HL-60 (cell line): ENCODE measurements at regions not wholly inside any gene's neighbourhood (a gene's known extent, or its start where the extent isn't known, plus 50 kb on each side); places are given as distances from the start of the nearest gene placed in this dataset.

ENCODE experiments used
- DNase-seq, 2 experiments: peaks; one replicate each; pipeline ENCODE4 v3.0.0-alpha.2; 2010 to 2020; ENCODE audit warnings: low read depth in 1 of 2, low spot score in 1 of 2
- H3K27ac ChIP-seq: fragments of 250-450 bp; sonication (Bioruptor Pico); replicated peaks from 2 replicates; pipeline ENCODE4 v1.5.1; 2020; ENCODE audit warnings: mild to moderate bottlenecking, moderate library complexity
- H3K27me3 ChIP-seq: fragments of 250-450 bp; sonication (Bioruptor Pico); 2 replicates; pipeline ENCODE4 v1.5.1; 2021; ENCODE audit warnings: mild to moderate bottlenecking, moderate library complexity; ENCODE audit not compliant: insufficient read depth, poor library complexity, severe bottlenecking
- H3K4me3 ChIP-seq: replicated peaks from 2 replicates; pipeline ENCODE4 v1.5.1; 2011; ENCODE audit warnings: mild to moderate bottlenecking, control low read depth, low read length; ENCODE audit not compliant: insufficient read depth
- GABPA ChIP-seq: IDR thresholded peaks from 2 replicates; pipeline ENCODE4 v1.6.1; 2012; ENCODE audit warnings: low read depth
- POLR2AphosphoS5 ChIP-seq: IDR thresholded peaks from 2 replicates; pipeline ENCODE4 v1.6.1; 2012; ENCODE audit warnings: low read depth
- SPI1 ChIP-seq: IDR thresholded peaks from 2 replicates; pipeline ENCODE4 v1.6.1; 2012; ENCODE audit warnings: low read depth, mild to moderate bottlenecking, borderline replicate concordance
- TF ChIP-seq, protein P1 (sequence below): IDR thresholded peaks from one replicate; pipeline ENCODE4 v1.5.1; 2011; ENCODE audit warnings: low read length, control low read depth, inconsistent platforms; ENCODE audit not compliant: insufficient read depth
- TF ChIP-seq, protein P2 (sequence below): IDR thresholded peaks from 2 replicates; pipeline ENCODE4 v1.6.1; 2012; ENCODE audit warnings: low read depth; ENCODE audit not compliant: insufficient replicate concordance

DNA sequence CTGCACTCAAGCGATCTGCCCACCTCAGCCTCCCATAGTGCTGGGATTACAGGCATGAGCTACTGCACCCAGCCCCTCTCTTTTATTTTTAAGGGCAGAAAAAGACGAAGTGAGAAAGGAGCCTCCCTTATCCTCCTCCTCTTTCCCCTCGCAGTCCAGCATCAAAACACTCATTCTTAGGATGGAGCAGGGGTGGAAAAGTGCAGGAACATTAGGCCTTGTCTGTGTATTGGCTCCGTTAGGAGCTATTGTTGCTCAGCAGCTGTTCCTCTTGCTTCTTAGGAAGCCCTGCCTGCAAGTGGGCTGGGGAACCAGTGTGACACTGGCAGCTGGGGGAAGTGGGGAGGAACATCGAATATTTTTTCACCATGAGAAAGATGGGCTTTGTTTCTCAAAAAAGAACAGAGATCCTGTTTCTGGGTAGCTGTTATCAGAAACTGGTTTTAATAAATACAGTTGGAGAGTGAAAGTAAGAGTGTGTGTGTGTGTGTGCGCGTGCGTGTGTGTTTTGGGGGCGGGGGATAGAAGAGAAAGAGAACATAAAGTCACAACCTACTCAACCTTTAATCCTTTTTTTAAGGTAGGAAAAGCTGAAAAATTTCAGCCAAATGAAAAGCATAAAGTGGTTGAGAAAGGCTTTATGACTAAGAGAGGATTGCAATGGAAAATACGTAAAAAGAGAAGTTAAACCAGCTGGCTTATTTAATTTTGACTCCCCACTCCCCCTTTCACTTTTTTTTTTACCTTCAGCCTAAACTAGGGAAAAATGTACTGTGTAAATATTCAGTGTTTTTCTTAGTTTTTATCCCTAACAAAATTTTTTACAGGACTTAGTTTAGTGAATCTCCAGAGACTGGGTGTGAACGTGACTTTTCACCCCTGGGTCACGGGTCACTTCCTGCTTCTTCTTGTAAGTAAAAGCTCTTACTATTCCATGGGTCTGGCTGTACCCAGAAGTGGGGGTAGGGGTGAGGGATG, 197.2 kb upstream of the PLEKHG7 start:
- Histone ChIP-seq H3K27me3 (no peaks in the 10 kb centered on the region), H3K27ac (peak overlapping the region; percentile 78), H3K4me3 (peak overlapping the region; percentile 12)
- DNase-seq = peak; percentile 35 to 62
- TF ChIP-seq, protein P1, sequence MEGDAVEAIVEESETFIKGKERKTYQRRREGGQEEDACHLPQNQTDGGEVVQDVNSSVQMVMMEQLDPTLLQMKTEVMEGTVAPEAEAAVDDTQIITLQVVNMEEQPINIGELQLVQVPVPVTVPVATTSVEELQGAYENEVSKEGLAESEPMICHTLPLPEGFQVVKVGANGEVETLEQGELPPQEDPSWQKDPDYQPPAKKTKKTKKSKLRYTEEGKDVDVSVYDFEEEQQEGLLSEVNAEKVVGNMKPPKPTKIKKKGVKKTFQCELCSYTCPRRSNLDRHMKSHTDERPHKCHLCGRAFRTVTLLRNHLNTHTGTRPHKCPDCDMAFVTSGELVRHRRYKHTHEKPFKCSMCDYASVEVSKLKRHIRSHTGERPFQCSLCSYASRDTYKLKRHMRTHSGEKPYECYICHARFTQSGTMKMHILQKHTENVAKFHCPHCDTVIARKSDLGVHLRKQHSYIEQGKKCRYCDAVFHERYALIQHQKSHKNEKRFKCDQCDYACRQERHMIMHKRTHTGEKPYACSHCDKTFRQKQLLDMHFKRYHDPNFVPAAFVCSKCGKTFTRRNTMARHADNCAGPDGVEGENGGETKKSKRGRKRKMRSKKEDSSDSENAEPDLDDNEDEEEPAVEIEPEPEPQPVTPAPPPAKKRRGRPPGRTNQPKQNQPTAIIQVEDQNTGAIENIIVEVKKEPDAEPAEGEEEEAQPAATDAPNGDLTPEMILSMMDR = no peak
- TF ChIP-seq SPI1 = peak; percentile 52; the same call in 1 of the 2 replicates

DNA sequence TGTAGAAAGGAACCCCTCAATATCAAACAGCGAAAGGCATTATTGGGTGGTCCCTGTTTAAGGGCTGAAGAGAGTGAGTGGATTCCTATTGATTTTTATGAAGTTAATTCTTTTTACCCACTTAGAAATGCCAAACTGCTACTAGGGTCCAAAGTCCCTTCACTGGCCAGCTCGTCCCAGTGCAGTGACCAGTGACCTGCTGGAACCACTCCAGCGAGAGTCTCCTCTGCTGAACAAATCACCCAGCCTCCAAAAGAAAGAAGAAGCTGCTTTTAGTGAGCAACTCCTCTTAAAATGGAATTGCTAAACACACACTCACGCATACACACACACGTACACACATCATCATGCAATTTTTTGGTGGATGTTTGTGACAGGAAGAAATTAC, 198.2 kb upstream of the PLEKHG7 start:
- Histone ChIP-seq H3K27me3 (no peaks in the 10 kb centered on the region), H3K27ac (no peak overlapping the region), H3K4me3 (no peak overlapping the region)
- DNase-seq = peak in 1 of 2 experiments; percentile 20
- TF ChIP-seq GABPA (no peak), SPI1 (no peak), POLR2AphosphoS5 (no peak)
- TF ChIP-seq, protein P2, sequence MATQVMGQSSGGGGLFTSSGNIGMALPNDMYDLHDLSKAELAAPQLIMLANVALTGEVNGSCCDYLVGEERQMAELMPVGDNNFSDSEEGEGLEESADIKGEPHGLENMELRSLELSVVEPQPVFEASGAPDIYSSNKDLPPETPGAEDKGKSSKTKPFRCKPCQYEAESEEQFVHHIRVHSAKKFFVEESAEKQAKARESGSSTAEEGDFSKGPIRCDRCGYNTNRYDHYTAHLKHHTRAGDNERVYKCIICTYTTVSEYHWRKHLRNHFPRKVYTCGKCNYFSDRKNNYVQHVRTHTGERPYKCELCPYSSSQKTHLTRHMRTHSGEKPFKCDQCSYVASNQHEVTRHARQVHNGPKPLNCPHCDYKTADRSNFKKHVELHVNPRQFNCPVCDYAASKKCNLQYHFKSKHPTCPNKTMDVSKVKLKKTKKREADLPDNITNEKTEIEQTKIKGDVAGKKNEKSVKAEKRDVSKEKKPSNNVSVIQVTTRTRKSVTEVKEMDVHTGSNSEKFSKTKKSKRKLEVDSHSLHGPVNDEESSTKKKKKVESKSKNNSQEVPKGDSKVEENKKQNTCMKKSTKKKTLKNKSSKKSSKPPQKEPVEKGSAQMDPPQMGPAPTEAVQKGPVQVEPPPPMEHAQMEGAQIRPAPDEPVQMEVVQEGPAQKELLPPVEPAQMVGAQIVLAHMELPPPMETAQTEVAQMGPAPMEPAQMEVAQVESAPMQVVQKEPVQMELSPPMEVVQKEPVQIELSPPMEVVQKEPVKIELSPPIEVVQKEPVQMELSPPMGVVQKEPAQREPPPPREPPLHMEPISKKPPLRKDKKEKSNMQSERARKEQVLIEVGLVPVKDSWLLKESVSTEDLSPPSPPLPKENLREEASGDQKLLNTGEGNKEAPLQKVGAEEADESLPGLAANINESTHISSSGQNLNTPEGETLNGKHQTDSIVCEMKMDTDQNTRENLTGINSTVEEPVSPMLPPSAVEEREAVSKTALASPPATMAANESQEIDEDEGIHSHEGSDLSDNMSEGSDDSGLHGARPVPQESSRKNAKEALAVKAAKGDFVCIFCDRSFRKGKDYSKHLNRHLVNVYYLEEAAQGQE = no peak
- TF ChIP-seq, protein P1 = no peak

DNA sequence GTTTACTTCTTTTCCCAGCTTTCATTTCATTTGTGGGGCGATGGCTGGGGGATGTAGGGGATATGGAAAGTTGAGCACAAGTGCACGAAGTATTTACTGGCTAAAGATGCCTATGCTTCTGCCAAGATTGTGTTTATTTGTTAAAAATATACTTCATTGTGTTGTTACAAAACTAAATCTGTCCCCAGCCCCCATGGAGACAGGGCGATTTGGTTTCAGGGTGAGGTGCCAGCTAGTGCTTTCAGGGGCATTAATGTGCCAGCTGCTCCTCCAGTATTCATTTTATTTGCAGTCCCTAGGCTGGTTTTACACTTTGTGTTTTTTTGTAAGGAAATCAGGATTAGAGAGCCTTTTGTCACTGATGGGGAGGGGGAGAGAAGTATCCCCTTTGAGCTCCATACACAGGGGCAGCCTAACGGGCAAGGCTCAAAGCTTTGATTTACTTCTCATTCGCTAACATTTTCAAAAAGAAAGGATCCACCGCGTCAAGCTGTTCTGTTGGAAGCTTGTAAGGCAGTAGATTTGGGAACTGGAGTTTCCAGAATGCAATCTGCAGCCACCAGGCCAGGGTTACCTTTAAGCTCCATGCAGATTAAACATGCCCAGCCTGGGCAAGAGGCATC, 198.7 kb upstream of the PLEKHG7 start:
- no peak for DNase-seq
- Histone ChIP-seq H3K4me3 (no peak overlapping the region), H3K27me3 (no peaks in the 10 kb centered on the region), H3K27ac (no peak overlapping the region)
- TF ChIP-seq, protein P2 = no peak
- TF ChIP-seq GABPA = no peak
- TF ChIP-seq, protein P1 = no peak
- TF ChIP-seq SPI1 = no peak
- TF ChIP-seq POLR2AphosphoS5 = no peak
